ENCODE measurements at regions not wholly inside any gene's neighbourhood (a gene's known extent, or its start where the extent isn't known, plus 50 kb on each side); places are given as distances from the start of the nearest gene placed in this dataset.
"Not testable (repeated sequence)": the region's sequence is repeated elsewhere in the genome, so short reads cannot be mapped to it uniquely, and the experiment has no call there.

DNA sequence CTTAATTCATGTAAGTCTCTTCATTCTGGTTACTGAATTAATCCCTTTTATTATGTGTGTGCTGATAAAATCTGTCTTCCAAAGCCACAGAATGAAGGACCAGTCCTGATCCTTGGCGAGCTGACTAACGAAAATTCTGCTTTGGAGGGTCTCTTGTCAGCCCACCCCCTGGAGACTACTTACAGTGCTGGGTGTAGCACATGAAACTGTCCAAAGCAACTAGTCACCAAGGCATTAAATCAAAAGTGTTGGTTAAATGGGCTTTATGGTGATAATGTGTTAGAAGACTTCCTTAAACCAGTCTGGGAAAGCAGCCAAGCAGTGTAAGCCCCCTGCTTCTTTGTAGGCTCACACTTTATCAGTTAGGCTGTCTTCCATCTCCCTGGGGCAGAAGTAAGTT lies 420.2 kb downstream of the SUCLG1 start:
- peak; percentile 12 for DNase-seq

DNA sequence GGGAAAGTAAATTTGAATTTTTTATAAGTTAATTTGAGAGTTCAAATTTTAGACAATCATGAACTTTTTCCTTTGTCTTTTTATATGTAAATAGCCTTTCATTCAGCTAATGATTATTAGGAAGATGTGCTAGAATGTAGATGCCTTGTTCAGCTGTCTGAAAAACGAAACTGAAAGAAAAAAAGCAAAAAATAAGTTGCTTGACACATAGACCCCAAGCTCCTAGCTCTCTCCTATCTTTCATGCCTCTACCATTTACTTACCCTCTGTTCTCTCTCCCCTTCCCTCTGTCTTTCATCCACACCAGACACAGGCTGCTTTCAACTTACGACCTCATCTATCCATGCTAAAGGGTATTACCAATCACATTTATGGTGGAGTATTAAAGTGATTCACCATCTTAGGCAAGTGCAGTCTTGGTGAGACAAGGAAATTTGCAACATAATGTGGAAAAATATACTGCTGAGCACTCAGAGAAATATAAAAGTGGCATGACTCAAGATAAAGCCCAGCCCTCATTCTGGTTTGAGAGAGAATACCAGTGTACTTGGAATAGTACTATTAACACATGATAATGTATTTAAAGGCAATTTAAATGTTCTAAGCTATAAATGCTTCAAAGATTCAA lies 425.6 kb downstream of the SUCLG1 start:
- no peak for DNase-seq

GRCh38 chr2:84031312-84032050 lies 427.6 kb downstream of the SUCLG1 start:
- DNase-seq: no peak

DNA sequence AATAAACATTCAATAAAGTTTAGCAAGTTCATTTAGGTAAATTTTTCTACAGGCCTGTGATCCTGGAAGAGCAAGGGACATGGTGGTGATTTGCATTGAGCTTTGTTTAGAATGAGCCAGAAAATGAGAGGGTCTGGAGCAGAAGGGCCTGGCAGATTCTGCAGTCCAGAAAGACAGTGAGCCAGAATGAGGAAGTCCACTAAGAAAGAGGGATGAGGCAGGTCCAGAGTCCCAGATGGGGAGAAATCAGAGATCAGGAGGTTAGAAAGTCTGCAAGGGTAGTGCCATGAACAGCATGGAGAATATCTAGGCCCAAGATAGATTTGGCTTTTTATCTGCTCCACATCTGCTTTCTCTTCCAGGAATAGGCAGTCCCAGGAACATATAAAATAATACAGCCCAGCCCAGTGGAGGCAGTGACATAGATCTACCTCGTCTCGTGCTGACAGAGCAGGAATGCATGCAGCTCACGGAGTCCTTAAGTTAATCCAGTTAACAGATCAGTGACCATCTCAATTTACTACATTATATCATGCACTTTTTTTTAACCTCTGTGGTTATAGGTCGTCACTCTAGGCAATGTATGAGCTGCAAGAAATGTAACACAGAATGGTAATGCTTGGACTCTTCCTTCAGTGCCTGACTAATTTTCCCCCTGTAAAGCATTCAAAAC lies 429.0 kb downstream of the SUCLG1 start:
- DNase-seq: no peak

GRCh38 chr2:84026818-84027217 lies 432.3 kb downstream of the SUCLG1 start:
- no peak for DNase-seq

DNA sequence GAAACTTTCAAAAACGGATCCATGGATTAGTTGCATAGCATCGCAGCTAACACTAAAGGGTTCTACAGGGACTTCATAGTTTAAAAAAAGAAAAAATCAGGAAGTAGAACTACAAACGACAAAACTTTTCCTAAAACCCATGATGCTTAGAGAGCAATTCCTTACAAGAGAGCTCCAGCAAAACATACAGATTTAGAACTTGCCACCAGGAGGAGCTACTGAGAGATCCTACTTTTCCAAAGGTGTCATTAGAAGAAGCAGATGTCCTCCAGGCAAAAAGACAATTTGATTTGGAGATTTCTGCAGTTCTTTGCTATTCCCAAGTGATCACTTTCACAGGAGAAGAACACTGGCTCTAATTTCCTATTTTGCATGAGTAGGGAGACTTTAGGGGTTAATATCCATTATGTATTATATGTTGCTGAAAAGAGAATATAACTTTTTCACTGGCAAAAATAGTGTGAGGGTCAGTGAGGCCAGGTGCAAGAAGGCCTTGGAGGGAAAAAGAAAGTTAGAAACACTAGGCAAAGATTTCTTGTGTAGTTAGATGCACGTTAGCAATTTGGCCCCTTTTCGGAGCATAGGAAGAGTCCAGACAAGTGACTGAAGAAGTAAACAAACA lies 436.2 kb downstream of the SUCLG1 start:
- peak; percentile 50 for DNase-seq

DNA sequence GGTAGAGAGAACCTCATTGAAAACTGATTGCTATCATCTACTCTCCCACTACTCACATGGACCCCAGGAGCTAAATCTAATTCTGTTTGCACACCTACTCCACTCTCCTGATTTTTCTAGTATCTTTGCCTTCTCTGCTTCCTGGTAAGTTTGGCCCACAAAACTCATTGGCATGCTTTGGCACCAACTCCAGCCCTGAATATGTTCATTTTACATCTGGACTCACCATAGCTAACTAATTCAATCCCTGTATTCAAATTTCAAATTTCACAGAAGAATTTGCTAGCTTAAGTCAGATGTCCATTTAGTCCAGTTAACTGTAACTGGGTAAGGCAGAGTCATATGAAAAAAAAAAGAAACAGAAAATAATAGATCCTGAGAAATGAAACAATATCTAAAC lies 442.1 kb downstream of the SUCLG1 start:
- DNase-seq: no peak

- DNase-seq: no peak
These were observed 442.9 kb downstream of the SUCLG1 start for GRCh38 chr2:84016183-84016582.

GRCh38 chr2:83997889-83998288 lies 461.2 kb downstream of the SUCLG1 start:
- no peak for DNase-seq

DNA sequence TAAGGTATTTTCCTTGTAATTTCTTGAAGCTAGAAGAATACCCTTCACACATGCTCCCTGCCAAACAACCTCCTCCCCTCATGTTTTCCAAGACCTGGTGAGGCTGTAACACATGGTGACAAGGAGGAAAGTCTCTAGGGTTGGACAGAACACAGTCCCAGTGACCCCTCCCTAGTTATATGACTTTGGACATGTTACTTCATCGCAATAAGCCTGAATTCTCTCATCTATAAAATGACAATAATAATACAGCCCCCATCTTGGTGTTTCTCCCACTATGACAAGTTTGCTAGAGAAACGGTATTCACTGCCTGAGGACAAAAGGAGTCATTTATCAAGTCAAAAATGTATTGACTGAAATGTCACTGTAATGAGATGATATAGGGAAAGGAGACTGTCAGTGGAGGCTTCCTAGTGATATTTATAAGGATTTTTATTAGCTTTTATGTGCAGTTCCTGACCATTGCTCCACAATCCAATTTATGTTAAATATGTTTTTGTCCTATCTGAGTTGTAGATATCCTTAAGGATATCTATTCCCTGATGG lies 464.4 kb downstream of the SUCLG1 start:
- DNase-seq: no peak

- DNase-seq: no peak
These were observed 465.0 kb downstream of the SUCLG1 start for GRCh38 chr2:83993873-83994632.

- no peak for DNase-seq
These were observed 467.1 kb downstream of the SUCLG1 start for GRCh38 chr2:83991992-83992391.

GRCh38 chr2:83990636-83991035 lies 468.4 kb downstream of the SUCLG1 start:
- DNase-seq: no peak

- DNase-seq: not testable (repeated sequence)
These were observed 482.5 kb downstream of the SUCLG1 start for GRCh38 chr2:83976628-83977027.

- DNase-seq: peak; percentile 1
These were observed 487.0 kb downstream of the SUCLG1 start for GRCh38 chr2:83972128-83972527.

DNA sequence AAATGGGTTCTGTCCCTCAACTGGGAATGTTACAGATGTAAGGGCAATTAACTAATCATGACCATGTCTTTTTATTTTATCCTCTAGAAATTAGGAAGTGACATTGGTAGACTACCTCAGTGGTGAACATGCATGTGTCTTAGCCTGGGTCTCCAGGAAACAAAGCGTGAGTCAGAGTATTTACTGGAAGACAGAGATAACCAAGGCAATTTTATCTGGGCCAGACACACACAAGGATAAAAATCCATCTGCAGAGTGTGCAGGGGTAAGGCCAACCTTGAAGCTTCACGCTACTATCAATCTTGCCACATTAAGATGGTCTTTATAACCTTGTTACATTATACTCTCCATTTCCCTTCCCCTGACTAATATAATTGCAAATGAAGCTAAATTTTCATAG lies 487.5 kb downstream of the SUCLG1 start:
- no peak for DNase-seq

DNA sequence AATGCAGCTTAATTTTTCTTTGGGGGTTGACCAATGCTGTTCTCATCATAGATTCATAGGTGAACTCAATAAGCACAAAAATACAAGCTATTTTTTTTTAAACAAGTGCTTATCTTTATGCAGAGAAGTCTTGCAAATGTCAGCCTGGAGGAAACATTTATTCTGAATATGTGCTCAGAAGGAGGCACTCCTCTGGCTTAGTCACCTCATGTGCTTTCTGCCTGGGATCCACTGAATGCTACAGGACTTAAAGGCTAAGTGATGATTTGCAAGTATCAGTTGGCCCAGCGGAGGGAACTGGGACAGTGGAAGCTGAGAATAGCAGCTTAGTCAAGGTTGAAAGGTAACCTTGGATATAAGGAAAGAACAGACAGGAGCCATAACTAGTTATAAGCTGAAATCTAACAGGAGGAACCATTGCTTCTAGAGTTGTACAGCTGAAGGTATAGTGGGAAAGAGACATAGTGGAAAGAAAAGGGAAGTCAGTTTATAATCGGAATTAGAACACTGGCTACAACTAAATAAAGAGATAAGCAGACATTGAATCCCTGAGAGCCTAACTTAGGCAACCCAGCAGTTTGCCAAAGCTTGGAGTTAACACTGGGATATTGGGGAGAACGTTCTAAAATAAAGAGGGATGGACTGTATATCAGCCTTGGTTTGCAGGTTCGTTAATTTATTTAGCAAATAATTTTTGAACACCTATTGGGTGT lies 488.7 kb downstream of the SUCLG1 start:
- no peak for DNase-seq

DNA sequence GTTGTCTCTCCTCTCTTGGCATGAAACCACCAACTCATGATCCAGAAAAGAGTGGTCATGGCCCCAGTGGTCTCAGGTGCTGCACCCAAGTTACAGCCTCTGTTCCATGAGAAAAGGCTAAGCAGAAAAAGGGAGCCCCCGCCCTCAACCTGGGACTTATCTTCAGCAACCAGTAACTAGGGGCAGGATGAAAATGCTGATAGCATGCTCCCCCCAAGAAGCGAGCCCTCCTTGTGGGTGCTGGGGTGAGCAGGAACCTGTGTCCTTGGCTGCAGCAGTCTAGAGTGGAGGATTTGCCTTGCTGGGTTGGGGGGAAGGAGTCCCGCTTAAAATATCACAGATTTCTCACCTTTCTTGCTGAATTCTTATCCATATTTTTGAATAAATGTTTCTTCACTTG lies 490.0 kb downstream of the SUCLG1 start:
- no peak for DNase-seq

DNA sequence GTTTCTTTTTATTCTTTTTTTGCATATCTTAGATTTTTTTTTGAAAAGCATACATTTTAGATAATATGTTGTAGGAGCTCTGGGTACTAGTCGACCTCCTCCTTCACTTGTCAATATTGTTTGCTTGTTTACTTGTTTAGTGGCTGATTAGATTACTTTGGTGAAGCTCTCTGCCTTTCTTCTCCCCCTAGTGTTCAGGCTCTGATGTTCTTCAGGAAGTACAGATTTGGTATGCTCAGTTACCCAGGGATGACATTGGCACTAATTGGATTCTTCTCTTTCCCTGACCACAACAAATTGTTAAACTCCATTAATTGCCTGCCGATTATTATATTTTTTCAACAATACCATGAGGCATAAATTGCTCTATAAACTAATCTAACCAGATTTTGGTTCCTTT lies 491.2 kb downstream of the SUCLG1 start:
- DNase-seq: no peak

GRCh38 chr2:83966946-83967345 lies 492.1 kb downstream of the SUCLG1 start:
- not testable (repeated sequence) for DNase-seq

- DNase-seq: no peak
These were observed 497.6 kb downstream of the SUCLG1 start for GRCh38 chr2:83961512-83961911.

GRCh38 chr2:83960371-83960770 lies 498.7 kb downstream of the SUCLG1 start:
- no peak for DNase-seq

All from fibroblast of skin of right biceps (primary cell).